Endothelial cell of umbilical vein (primary cell): ENCODE measurements at regions not wholly inside any gene's neighbourhood (a gene's known extent, or its start where the extent isn't known, plus 50 kb on each side); places are given as distances from the start of the nearest gene placed in this dataset.

Experiments
- BruUV-seq: library from RNA; stranded (reverse); fragments of 400-500 nt; replicated peaks from 2 replicates; lab custom pipeline; 2021; lab: Mats Ljungman, UMichigan
- CTCF ChIA-PET: fragments of 300-600, 350-600 bp; sonication (Branson Sonifier 250); formaldehyde crosslinking; loops from one replicate; lab custom pipeline; 2021; ENCODE audit warnings: antibody characterized with exemption, inconsistent platforms; lab: Charles Lee
- POLR2A ChIA-PET: fragments of 300-600, 350-600 bp; sonication (Branson Sonifier 250); formaldehyde crosslinking; loops from one replicate; lab custom pipeline; 2021; ENCODE audit warnings: antibody characterized with exemption, inconsistent platforms; lab: Charles Lee
- DNase-seq: peaks from one replicate; pipeline ENCODE4 v3.0.0-alpha.2; 2011; ENCODE audit warnings: low read depth, low spot score
- FAIRE-seq: peaks from 2 replicates; lab custom pipeline; 2011; peaks lifted over from hg19 to GRCh38; lab: Jason Lieb, UNC
- H2AFZ ChIP-seq: 2 replicates; pipeline ENCODE4 v1.6.0; 2012; ENCODE audit warnings: low read depth, low read length, control low read depth, inconsistent platforms
- H3K27ac ChIP-seq: 2 replicates; pipeline ENCODE4 v1.5.1; 2011; ENCODE audit warnings: low read depth, mild to moderate bottlenecking, control low read depth, low read length, moderate library complexity; ENCODE audit not compliant: insufficient read depth
- H3K27me3 ChIP-seq, 2 experiments: 2 replicates each; pipeline versions ENCODE4 v1.6.0 to v1.6.1; 2011; ENCODE audit warnings: low read length in 2 of 2, mixed read lengths in 1 of 2; ENCODE audit not compliant: control insufficient read depth in 2 of 2, insufficient read depth in 2 of 2
- H3K36me3 ChIP-seq, 2 experiments: 2 replicates in 1 of 2; 3 replicates in 1 of 2; pipeline ENCODE4 v1.5.1; 2011; ENCODE audit warnings: low read length in 2 of 2, mild to moderate bottlenecking in 1 of 2, moderate library complexity in 1 of 2; ENCODE audit not compliant: control insufficient read depth in 2 of 2, insufficient read depth in 2 of 2; ENCODE audit errors: extremely low read depth in 1 of 2
- H3K4me1 ChIP-seq: 3 replicates; pipeline ENCODE4 v1.5.1; 2011; ENCODE audit warnings: mild to moderate bottlenecking, low read length; ENCODE audit not compliant: control insufficient read depth, insufficient read depth; ENCODE audit errors: extremely low read depth
- H3K4me2 ChIP-seq: 2 replicates; pipeline ENCODE4 v1.6.1; 2011; ENCODE audit warnings: low read length, control low read depth, mixed read lengths; ENCODE audit not compliant: insufficient read depth
- H3K4me3 ChIP-seq, 3 experiments: fragments of 200-600 bp in 1 of 3; sonication (generic), shearing (Covaris generic) in 1 of 3; replicated peaks in 1 of 3; 2 replicates each; pipeline ENCODE4 v1.5.1; 2011 to 2016; ENCODE audit warnings: control low read depth in 3 of 3, low read length in 3 of 3, mild to moderate bottlenecking in 2 of 3, inconsistent platforms in 1 of 3, low read depth in 1 of 3, moderate library complexity in 1 of 3; ENCODE audit not compliant: insufficient read depth in 1 of 3
- H3K79me2 ChIP-seq: 2 replicates; pipeline ENCODE4 v1.6.0; 2012; ENCODE audit warnings: low read length, inconsistent platforms; ENCODE audit not compliant: control insufficient read depth, insufficient read depth
- H3K9ac ChIP-seq: replicated peaks from 2 replicates; pipeline ENCODE3; 2011; ENCODE audit warnings: low read length, control low read depth; ENCODE audit not compliant: insufficient read depth; ENCODE audit errors: extremely low read depth
- H3K9me1 ChIP-seq: replicated peaks from 3 replicates; pipeline ENCODE4 v1.6.0; 2011; ENCODE audit warnings: mild to moderate bottlenecking, low read length; ENCODE audit not compliant: control insufficient read depth, insufficient read depth; ENCODE audit errors: extremely low read depth
- H3K9me3 ChIP-seq: replicated peaks from 2 replicates; pipeline ENCODE4 v1.5.1; 2012; ENCODE audit warnings: low read length, inconsistent platforms; ENCODE audit not compliant: control insufficient read depth, insufficient read depth
- H4K20me1 ChIP-seq: replicated peaks from 2 replicates; pipeline ENCODE3; 2011; ENCODE audit warnings: mild to moderate bottlenecking, low read length; ENCODE audit not compliant: control insufficient read depth, insufficient read depth; ENCODE audit errors: extremely low read depth
- EZH2 ChIP-seq: IDR thresholded peaks from 2 replicates; pipeline ENCODE4 v1.6.1; 2012; ENCODE audit warnings: borderline replicate concordance, low read depth, mild to moderate bottlenecking, moderate library complexity, low read length, inconsistent platforms; ENCODE audit not compliant: severe bottlenecking
- FOS ChIP-seq: IDR thresholded peaks from 2 replicates; pipeline ENCODE4 v1.6.1; 2011; ENCODE audit warnings: mild to moderate bottlenecking, low read length, moderate library complexity, borderline replicate concordance; ENCODE audit not compliant: insufficient read depth
- GATA2 ChIP-seq: IDR thresholded peaks from 2 replicates; pipeline ENCODE4 v1.7.0; 2011; ENCODE audit warnings: low read depth, mild to moderate bottlenecking, moderate library complexity, mixed read lengths, low read length; ENCODE audit not compliant: insufficient read length, insufficient read depth
- JUN ChIP-seq: IDR thresholded peaks from 2 replicates; pipeline ENCODE4 v1.6.1; 2011; ENCODE audit warnings: borderline replicate concordance, low read depth; ENCODE audit not compliant: insufficient read length, insufficient read depth
- MYC ChIP-seq: IDR thresholded peaks from one replicate; pipeline ENCODE4 v1.6.1; 2011; ENCODE audit warnings: mild to moderate bottlenecking, low read depth, low read length
- POLR2A ChIP-seq: IDR thresholded peaks from 2 replicates; pipeline ENCODE4 v1.6.1; 2012; ENCODE audit warnings: low read depth, mild to moderate bottlenecking, control low read depth, low read length
- POLR2AphosphoS5 ChIP-seq: IDR thresholded peaks from 2 replicates; pipeline ENCODE4 v1.6.1; 2012; ENCODE audit warnings: low read depth, mild to moderate bottlenecking, control low read depth, low read length, moderate library complexity; ENCODE audit not compliant: insufficient read depth
- dilution Hi-C: fragments of 300-500 bp; cut with MboI; formaldehyde crosslinking; loops from one replicate; pipeline ENCODE4 v1.15.0; 2019; ENCODE audit warnings: low sequenced_read_pairs; ENCODE audit not compliant: extremely low pct_ligation_motif_present
- intact Hi-C: fragments of 100-400 bp; cut with micrococcal nuclease; formaldehyde crosslinking; loops from one replicate; pipeline ENCODE4 v1.10.0; 2022
- TF ChIP-seq, protein P1 (sequence below), 2 donors: IDR thresholded peaks; 1 replicate in 1 of 2; 2 replicates in 1 of 2; pipeline ENCODE4 v1.5.1; 2011; ENCODE audit warnings: low read length in 2 of 2, mild to moderate bottlenecking in 2 of 2, moderate library complexity in 2 of 2, control low read depth in 1 of 2, inconsistent platforms in 1 of 2, low read depth in 1 of 2; ENCODE audit not compliant: insufficient read depth in 1 of 2; ENCODE audit errors: extremely low read depth in 1 of 2
- TF ChIP-seq, protein P2 (sequence below): IDR thresholded peaks from 2 replicates; pipeline ENCODE4 v1.6.1; 2011; ENCODE audit not compliant: insufficient read depth, insufficient read length

GRCh38 chr12:13299457-13299856 is 102.9 kb downstream of the EMP1 start:
- Histone ChIP-seq H2AFZ (no peak overlapping the region), H3K36me3 (no peaks in the 10 kb centered on the region), H3K9ac (no peak overlapping the region), H3K9me1 (no peaks in the 10 kb centered on the region), H3K4me2 (no peak overlapping the region), H3K79me2 (no peaks in the 10 kb centered on the region), H4K20me1 (no peaks in the 10 kb centered on the region), H3K27ac (no peak overlapping the region), H3K4me3 (no peak overlapping the region), H3K4me1 (no peaks in the 10 kb centered on the region), H3K27me3 (peaks cover 0 to 3% of the 10 kb centered on the region in 2 experiments), H3K9me3 (no peaks in the 10 kb centered on the region)
- DNase-seq (no peak), FAIRE-seq (no peak)
- ChIA-PET CTCF (interaction anchor here (0.9 to 1.4 kb wide), 5 partner anchors 21 to 236 kb away, joined by 3 to 6 read pairs (median 4); no protein-coding TSS in a partner anchor), POLR2A (no interaction called here)
- no peak for TF ChIP-seq JUN
- TF ChIP-seq, protein P1, sequence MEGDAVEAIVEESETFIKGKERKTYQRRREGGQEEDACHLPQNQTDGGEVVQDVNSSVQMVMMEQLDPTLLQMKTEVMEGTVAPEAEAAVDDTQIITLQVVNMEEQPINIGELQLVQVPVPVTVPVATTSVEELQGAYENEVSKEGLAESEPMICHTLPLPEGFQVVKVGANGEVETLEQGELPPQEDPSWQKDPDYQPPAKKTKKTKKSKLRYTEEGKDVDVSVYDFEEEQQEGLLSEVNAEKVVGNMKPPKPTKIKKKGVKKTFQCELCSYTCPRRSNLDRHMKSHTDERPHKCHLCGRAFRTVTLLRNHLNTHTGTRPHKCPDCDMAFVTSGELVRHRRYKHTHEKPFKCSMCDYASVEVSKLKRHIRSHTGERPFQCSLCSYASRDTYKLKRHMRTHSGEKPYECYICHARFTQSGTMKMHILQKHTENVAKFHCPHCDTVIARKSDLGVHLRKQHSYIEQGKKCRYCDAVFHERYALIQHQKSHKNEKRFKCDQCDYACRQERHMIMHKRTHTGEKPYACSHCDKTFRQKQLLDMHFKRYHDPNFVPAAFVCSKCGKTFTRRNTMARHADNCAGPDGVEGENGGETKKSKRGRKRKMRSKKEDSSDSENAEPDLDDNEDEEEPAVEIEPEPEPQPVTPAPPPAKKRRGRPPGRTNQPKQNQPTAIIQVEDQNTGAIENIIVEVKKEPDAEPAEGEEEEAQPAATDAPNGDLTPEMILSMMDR (IDR thresholded peaks at IDR 0.05; ENCODE audit: extremely low read depth in 1 of 2, insufficient read depth in 1 of 2, low read depth in 1 of 2, low read length in 2 of 2): no peak
- no TSS peak for BruUV-seq
- intact Hi-C loops (no loop called here), dilution Hi-C loops (no loop called here)

- H3K9ac ChIP-seq: no peak overlapping the region
- no peaks in the 10 kb centered on the region for H3K79me2 ChIP-seq
- FAIRE-seq (no peak), DNase-seq (no peak)
- no peak overlapping the region for H3K4me2 ChIP-seq
- ChIA-PET CTCF (no interaction called here), POLR2A (no interaction called here)
- no peaks in the 10 kb centered on the region for H3K27me3 ChIP-seq
- no peak overlapping the region for H2AFZ ChIP-seq
- H3K9me1 ChIP-seq: no peaks in the 10 kb centered on the region
- intact Hi-C loops: no loop called here
- H3K27ac ChIP-seq: no peak overlapping the region
- TF ChIP-seq JUN (no peak), POLR2A (no peak), MYC (no peak), EZH2 (no peak), POLR2AphosphoS5 (no peak), GATA2 (no peak), FOS (no peak)
- TF ChIP-seq, protein P1 (IDR thresholded peaks at IDR 0.05; ENCODE audit: extremely low read depth in 1 of 2, insufficient read depth in 1 of 2, low read depth in 1 of 2, low read length in 2 of 2): no peak
- TF ChIP-seq, protein P2, sequence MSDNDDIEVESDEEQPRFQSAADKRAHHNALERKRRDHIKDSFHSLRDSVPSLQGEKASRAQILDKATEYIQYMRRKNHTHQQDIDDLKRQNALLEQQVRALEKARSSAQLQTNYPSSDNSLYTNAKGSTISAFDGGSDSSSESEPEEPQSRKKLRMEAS: no peak
- no peak overlapping the region for H3K4me3 ChIP-seq
- no peaks in the 10 kb centered on the region for H3K9me3 ChIP-seq
- H3K4me1 ChIP-seq: no peaks in the 10 kb centered on the region
- H4K20me1 ChIP-seq: no peaks in the 10 kb centered on the region
- dilution Hi-C loops: no loop called here
- no peaks in the 10 kb centered on the region for H3K36me3 ChIP-seq
- BruUV-seq: no TSS peak
Measured at GRCh38 chr12:13293096-13293495, 96.6 kb downstream of the EMP1 start.
